CD14-positive monocyte (primary cell): ENCODE measurements at regions not wholly inside any gene's neighbourhood (a gene's known extent, or its start where the extent isn't known, plus 50 kb on each side); places are given as distances from the start of the nearest gene placed in this dataset.

Source experiments
- DNase-seq, 3 donors: peaks; one replicate each; pipeline ENCODE4 v3.0.0-alpha.2; 2011 to 2022
- H2AFZ ChIP-seq: 2 replicates; pipeline ENCODE4 v1.6.0; 2012; ENCODE audit warnings: mild to moderate bottlenecking, low read depth, low read length, inconsistent platforms; ENCODE audit not compliant: insufficient read depth, poor library complexity, severe bottlenecking
- H3K27ac ChIP-seq, 2 donors: 1 replicate in 1 of 2; 2 replicates in 1 of 2; pipeline ENCODE4 v1.5.1; 2012 to 2013; ENCODE audit warnings: low read length in 2 of 2, control low read depth in 1 of 2, inconsistent platforms in 1 of 2, low read depth in 1 of 2, mild to moderate bottlenecking in 1 of 2
- H3K27me3 ChIP-seq, 2 donors: one replicate each; pipeline versions ENCODE4 v1.6.0 to v1.6.1; 2011 to 2013; ENCODE audit warnings: low read length in 2 of 2; ENCODE audit not compliant: control insufficient read depth in 2 of 2, insufficient read depth in 2 of 2
- H3K36me3 ChIP-seq, 2 donors: replicated peaks in 1 of 2; 1 replicate in 1 of 2; 2 replicates in 1 of 2; pipeline versions ENCODE4 v1.5.1 to v1.6.1; 2012 to 2013; ENCODE audit warnings: low read length in 2 of 2, control low read depth in 1 of 2, inconsistent platforms in 1 of 2, mild to moderate bottlenecking in 1 of 2; ENCODE audit not compliant: insufficient read depth in 2 of 2, control insufficient read depth in 1 of 2
- H3K4me1 ChIP-seq, 2 donors: 1 replicate in 1 of 2; 2 replicates in 1 of 2; pipeline versions ENCODE4 v1.5.1 to v1.6.1; 2012 to 2013; ENCODE audit warnings: low read length in 2 of 2, control low read depth in 1 of 2, inconsistent platforms in 1 of 2, mild to moderate bottlenecking in 1 of 2, moderate library complexity in 1 of 2; ENCODE audit not compliant: insufficient read depth in 2 of 2, control insufficient read depth in 1 of 2
- H3K4me2 ChIP-seq: replicated peaks from 2 replicates; pipeline ENCODE3; 2012; ENCODE audit warnings: low read length, moderate library complexity, mild to moderate bottlenecking; ENCODE audit not compliant: poor library complexity, severe bottlenecking; ENCODE audit errors: extremely low read depth
- H3K4me3 ChIP-seq, 3 experiments: fragments of 200-600 bp in 1 of 3; sonication (generic) in 1 of 3; replicated peaks in 1 of 3; 1 replicate in 2 of 3; 2 replicates in 1 of 3; pipeline ENCODE4 v1.5.1; 2011 to 2013; ENCODE audit warnings: low read length in 3 of 3, mild to moderate bottlenecking in 3 of 3, control low read depth in 2 of 3, low read depth in 2 of 3, inconsistent platforms in 1 of 3, moderate library complexity in 1 of 3
- H3K79me2 ChIP-seq: 2 replicates; pipeline ENCODE4 v1.6.0; 2012; ENCODE audit warnings: mild to moderate bottlenecking, control low read depth, inconsistent platforms, low read length, moderate library complexity; ENCODE audit not compliant: insufficient read depth
- H3K9ac ChIP-seq: 2 replicates; pipeline ENCODE4 v1.6.0; 2017; ENCODE audit warnings: low read length, mild to moderate bottlenecking; ENCODE audit not compliant: insufficient read depth, poor library complexity, severe bottlenecking
- H3K9me3 ChIP-seq, 2 donors: replicated peaks in 1 of 2; 1 replicate in 1 of 2; 2 replicates in 1 of 2; pipeline versions ENCODE4 v1.5.1 to v1.6.1; 2012 to 2013; ENCODE audit warnings: low read length in 2 of 2, control low read depth in 1 of 2; ENCODE audit not compliant: control insufficient read depth in 1 of 2, insufficient read depth in 1 of 2
- H4K20me1 ChIP-seq: 2 replicates; pipeline ENCODE4 v1.6.0; 2012; ENCODE audit warnings: mild to moderate bottlenecking, low read length, control low read depth, moderate library complexity; ENCODE audit not compliant: insufficient read depth
- H3K27ac Mint-ChIP-seq, 7 donors: one replicate each; pipeline ENCODE4 v1.8.0; 2020; ENCODE audit warnings: mild to moderate bottlenecking in 7 of 7, mixed read lengths in 7 of 7, moderate library complexity in 6 of 7, inconsistent platforms in 2 of 7
- H3K27me3 Mint-ChIP-seq, 3 donors: one replicate each; pipeline ENCODE4 v1.8.0; 2021 to 2022; ENCODE audit warnings: low read depth in 3 of 3, mild to moderate bottlenecking in 3 of 3, mixed read lengths in 3 of 3, moderate library complexity in 3 of 3, inconsistent platforms in 1 of 3
- H3K36me3 Mint-ChIP-seq, 2 donors: one replicate each; pipeline ENCODE4 v1.8.0; 2020; ENCODE audit warnings: mixed read lengths in 2 of 2, inconsistent platforms in 1 of 2, mild to moderate bottlenecking in 1 of 2
- H3K4me1 Mint-ChIP-seq: one replicate; pipeline ENCODE4 v1.8.0; 2020; ENCODE audit warnings: mild to moderate bottlenecking, mixed read lengths
- H3K4me3 Mint-ChIP-seq, 2 donors: one replicate each; pipeline ENCODE4 v1.8.0; 2020; ENCODE audit warnings: mild to moderate bottlenecking in 2 of 2, mixed read lengths in 2 of 2, moderate library complexity in 1 of 2
- H3K9me3 Mint-ChIP-seq, 7 donors: one replicate each; pipeline ENCODE4 v1.8.0; 2020 to 2022; ENCODE audit warnings: mixed read lengths in 7 of 7, mild to moderate bottlenecking in 6 of 7, moderate library complexity in 6 of 7, inconsistent platforms in 2 of 7
- WGBS: methylation state at CpG from one replicate; pipeline ENCODE4 v1.1.5; 2013; ENCODE audit warnings: missing lambda C conversion rate; ENCODE audit not compliant: insufficient coverage; 5-methylcytosine and 5-hydroxymethylcytosine counted together
- intact Hi-C, 2 donors: fragments of 100-400 bp; cut with micrococcal nuclease; formaldehyde crosslinking; loops; one replicate each; pipeline versions ENCODE4 v1.15.0 to v1.15.1; 2023
- TF ChIP-seq, protein P1 (sequence below): fragments of 200-600 bp; IDR thresholded peaks from one replicate; pipeline ENCODE4 v1.8.0; 2022; ENCODE audit warnings: antibody characterized with exemption, mild to moderate bottlenecking

DNA sequence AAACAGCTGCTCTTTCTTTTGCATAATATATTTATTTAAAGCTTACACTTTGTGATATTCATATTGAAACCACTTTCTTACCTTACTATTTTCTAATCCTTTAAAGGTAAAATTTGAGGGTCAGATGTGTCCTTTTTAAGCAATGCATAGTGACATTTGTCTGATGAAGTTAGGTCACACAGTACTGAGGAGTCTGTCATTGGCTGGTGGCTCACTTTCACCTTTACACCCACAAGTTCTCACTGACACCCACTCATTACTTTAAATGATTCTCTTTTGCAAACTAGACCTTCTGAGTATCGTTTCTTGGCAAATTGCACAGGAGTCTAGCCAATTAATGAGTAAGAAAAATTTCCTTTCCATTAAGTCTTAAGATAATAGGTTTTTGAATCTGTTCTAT, 758.3 kb upstream of the ARPP21 start:
- TF ChIP-seq, protein P1, sequence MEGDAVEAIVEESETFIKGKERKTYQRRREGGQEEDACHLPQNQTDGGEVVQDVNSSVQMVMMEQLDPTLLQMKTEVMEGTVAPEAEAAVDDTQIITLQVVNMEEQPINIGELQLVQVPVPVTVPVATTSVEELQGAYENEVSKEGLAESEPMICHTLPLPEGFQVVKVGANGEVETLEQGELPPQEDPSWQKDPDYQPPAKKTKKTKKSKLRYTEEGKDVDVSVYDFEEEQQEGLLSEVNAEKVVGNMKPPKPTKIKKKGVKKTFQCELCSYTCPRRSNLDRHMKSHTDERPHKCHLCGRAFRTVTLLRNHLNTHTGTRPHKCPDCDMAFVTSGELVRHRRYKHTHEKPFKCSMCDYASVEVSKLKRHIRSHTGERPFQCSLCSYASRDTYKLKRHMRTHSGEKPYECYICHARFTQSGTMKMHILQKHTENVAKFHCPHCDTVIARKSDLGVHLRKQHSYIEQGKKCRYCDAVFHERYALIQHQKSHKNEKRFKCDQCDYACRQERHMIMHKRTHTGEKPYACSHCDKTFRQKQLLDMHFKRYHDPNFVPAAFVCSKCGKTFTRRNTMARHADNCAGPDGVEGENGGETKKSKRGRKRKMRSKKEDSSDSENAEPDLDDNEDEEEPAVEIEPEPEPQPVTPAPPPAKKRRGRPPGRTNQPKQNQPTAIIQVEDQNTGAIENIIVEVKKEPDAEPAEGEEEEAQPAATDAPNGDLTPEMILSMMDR: no peak
- Histone ChIP-seq H3K4me2 (no peak overlapping the region), H4K20me1 (no peaks in the 10 kb centered on the region), H3K27ac (no peak overlapping the region), H2AFZ (no peak overlapping the region), H3K4me3 (no peak overlapping the region), H3K9ac (no peak overlapping the region), H3K36me3 (no peaks in the 10 kb centered on the region), H3K9me3 (no peaks in the 10 kb centered on the region), H3K79me2 (no peaks in the 10 kb centered on the region), H3K4me1 (no peaks in the 10 kb centered on the region), H3K27me3 (no peaks in the 10 kb centered on the region)
- no peak for DNase-seq
- Mint-ChIP-seq H3K4me3 (no peak overlapping the region), H3K36me3 (no peaks in the 10 kb centered on the region), H3K27ac (no peak overlapping the region), H3K4me1 (no peaks in the 10 kb centered on the region), H3K9me3 (peaks cover 0 to 2% (median 0%) of the 10 kb centered on the region in 7 donors), H3K27me3 (peaks cover 0 to 2% (median 2%) of the 10 kb centered on the region in 3 donors)
- no CpG with 5 or more reads among the region's 1 CpG for WGBS
- intact Hi-C loops: no loop called here

GRCh38 chr3:34882764-34883163, 756.6 kb upstream of the ARPP21 start:
- intact Hi-C loops: no loop called here
- TF ChIP-seq, protein P1: no peak
- no peak overlapping the region for H2AFZ ChIP-seq
- Mint-ChIP-seq H3K36me3 (no peaks in the 10 kb centered on the region), H3K9me3 (peaks cover 0 to 2% (median 0%) of the 10 kb centered on the region in 7 donors), H3K4me3 (no peak overlapping the region), H3K4me1 (no peaks in the 10 kb centered on the region), H3K27me3 (peaks cover 0 to 2% (median 0%) of the 10 kb centered on the region in 3 donors), H3K27ac (no peak overlapping the region)
- no CpG with 5 or more reads among the region's 2 CpGs for whole genome bisulfite sequencing
- H3K79me2 ChIP-seq: no peaks in the 10 kb centered on the region
- no peaks in the 10 kb centered on the region for H3K36me3 ChIP-seq
- H3K4me2 ChIP-seq: no peak overlapping the region
- no peak overlapping the region for H3K27ac ChIP-seq
- H3K9me3 ChIP-seq: peaks cover 4% of the 10 kb centered on the region in 2 donors
- no peak overlapping the region for H3K9ac ChIP-seq
- H3K4me3 ChIP-seq: no peak overlapping the region
- DNase-seq: no peak
- no peaks in the 10 kb centered on the region for H3K4me1 ChIP-seq
- no peaks in the 10 kb centered on the region for H4K20me1 ChIP-seq
- H3K27me3 ChIP-seq: no peaks in the 10 kb centered on the region
